NCI-H1105 treated with DMSO at 0.1 percent for 48 hours (cell line): ENCODE measurements at regions not wholly inside any gene's neighbourhood (a gene's known extent, or its start where the extent isn't known, plus 50 kb on each side); places are given as distances from the start of the nearest gene placed in this dataset.
A peak's percentile ranks its signal among the peaks of the same experiment; 100 is the strongest.

Experiments used
- DNase-seq: peaks from one replicate; lab custom pipeline; 2025; lab: John Stamatoyannopoulos, UW

DNA sequence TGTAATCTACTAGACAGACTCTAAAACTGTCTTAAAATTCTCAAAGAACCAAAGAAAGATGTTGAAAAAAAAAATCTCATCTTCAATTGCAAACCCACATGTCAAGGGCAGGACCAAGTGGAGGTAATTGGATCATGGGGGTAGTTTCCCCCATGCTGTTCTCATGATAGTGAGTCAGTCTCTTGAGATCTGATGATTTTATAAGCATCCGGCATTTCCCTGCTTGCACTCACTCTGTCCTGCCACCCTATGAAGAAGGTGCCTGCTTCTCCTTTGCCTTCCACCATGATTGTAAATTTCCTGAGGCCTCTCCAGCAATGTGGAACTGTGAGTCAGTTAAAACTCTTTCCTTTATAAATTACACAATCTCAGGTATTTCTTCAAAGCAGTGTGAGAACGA is 257.0 kb downstream of the HHIPL2 start:
- no peak for DNase-seq

DNA sequence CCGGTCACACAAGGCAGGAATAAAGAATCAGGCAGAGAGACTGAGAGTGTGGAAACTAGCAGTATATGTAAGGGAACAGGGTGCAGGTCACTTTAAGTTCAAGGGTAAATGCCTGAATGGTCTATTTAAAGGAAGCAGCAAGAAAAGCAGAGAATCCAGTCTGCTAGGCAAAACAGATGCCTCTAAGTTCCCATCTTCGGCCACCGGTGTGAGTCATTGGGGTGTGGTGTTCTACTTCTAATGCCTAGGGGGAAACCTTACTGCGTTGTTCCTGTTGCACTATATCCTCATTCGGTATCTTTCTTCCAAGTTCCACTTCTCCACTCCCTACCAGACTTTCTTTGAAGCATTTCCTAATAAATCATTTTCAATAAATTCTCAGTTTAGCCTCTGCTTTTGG is 259.9 kb downstream of the HHIPL2 start:
- no peak for DNase-seq

DNA sequence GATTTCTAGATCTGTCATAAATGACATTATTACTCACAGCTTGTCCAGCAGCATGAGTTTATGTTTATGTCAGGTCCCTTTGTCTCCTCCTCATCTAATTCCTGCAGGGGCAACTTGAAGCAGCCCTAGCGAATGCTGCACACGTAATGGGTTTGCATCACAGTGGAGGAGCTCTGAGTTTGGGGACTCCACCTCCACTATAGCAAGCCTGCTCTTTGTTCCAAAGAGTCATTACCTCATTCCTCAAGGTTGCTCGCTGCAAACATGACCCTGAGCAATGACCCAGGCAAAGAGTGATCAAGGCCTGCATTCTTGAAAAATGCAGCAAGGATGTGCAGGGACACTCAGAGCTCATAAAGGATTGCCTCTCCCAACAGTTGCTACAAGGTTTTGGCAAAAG is 261.9 kb downstream of the HHIPL2 start:
- no peak for DNase-seq

DNA sequence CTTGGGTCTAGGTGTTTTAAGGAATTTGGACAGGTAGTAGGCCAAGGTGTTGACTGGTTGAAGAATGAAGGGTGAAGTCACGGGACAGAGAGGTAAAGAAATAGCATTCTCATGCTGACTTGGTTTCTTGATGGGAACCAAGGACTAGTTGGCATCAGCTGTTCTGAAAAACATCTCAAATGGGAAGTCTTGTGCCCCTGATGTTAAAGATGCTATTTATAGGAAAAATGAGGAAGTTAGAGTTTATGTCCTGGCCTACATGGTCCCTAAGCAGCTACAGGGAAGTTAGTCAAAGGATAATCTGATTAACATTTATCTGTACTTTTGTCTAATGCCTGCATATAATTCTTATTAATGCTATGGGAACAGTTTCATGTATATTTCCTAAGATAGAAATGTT is 262.4 kb downstream of the HHIPL2 start:
- DNase-seq = no peak

DNA sequence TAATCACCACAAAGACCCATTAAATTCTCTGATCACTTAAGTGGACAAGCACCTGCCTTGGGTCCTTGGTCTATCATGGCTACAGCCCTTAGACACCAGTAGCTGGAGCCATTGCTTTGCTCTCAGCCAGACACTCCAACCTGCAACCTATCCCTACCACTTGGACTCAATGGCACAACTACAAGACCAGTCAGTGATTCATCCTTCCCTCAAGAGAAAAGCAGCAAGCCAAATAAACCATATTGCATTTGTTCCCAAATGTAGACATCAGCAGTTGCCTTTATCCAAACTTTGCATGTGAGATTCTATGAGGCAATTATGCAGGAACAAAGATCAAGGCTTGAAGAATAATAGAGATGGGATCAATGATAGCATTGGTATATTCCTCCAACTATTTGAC is 263.4 kb downstream of the HHIPL2 start:
- DNase-seq = no peak

DNA sequence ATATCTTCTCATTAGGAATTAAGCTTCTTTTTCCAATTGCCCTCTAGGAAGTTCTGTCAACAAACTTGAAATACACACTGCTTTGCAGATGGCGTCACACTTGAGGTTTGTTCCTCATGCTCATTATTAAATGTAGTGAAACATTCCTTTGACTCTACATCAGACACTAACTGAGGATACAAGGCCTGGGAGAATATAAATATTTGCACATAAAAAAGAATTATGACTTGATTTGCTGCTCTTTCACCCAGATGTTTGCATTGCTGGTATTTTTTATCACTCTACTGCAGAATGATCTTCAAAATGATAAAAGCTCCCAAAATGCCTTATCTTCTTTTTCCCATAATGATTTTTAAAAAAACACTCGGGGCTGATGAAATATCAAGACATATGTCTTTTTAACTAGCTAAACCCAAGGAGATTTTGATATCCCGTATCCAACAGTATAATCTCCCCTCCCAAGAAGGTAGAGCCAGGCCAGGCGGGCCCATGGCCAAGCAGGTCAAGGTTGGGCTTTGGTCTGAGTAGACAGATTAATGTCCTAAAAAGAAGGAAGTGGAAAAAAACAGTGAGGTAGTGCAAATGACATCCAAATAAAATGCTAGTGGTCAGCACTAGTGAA is 264.6 kb downstream of the HHIPL2 start:
- DNase-seq = no peak

DNA sequence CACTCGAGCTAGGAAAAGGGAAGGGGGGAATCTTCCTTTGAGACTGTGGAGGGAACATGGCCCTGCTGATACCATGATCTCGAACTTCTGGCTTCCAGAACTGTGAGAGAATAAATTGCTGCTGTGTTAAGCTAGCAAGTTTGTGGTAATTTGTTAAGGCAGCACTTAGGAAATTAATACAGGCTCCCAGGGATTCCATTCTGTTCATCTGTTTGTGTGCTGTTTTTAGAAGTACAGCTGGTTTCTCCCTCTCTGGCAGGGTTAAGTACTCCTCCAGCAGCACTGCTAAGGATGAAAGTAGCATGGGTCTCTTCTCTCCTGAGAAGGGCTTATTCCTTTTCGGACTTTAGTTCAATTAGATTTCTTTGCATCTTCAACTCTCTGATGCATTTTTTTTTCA is 268.3 kb downstream of the HHIPL2 start:
- no peak for DNase-seq

DNA sequence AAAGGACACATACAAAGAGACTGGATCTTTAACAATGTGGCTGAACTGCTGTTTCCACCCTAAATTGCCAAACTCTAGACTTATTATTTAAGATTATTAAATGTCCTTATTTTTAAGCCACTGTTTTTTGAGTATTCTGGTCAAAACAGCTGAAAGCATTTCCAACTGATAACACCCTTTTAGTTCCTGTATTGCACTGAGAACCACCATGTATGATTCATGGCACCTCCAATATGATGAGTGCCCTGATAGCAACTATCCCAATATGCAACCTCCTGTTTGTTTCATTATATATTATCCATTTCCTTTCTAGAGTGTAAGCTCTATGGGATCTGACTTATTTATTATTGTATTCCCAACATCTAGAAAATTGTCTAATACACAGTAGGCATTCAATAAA is 269.4 kb downstream of the HHIPL2 start:
- DNase-seq = no peak

DNA sequence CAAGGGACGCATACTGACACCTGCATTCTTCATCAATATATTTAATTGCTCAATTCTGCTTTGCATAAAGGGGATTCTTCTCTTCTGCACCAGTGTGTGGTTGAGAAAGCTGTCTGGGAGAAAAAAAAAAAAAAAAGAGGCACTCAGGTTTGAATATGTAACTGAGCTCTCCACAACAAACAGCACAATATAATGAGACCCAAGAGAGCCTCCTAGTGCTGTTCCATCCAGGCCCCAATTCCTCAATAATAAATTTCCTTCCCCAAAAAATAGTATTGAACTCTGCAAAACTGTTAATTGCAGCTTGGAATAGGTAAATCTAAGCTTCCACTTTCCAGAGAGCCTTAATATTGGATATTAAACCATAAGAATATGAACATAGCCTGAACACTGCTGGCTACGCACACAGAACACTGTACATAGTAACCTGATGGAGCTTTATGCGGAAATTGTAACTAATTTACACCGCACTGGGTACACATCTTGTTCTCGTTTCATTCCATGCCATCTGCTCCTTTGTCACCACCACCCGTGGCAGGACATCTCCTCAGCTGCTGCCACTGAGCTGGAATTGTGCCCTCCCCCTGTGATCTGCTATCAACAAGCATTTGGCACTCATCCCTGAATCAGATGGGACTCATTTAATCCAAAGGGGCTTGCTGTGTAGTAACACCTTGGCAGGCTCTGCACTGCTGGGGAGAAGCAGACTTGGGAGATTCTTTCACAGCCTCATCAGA is 272.0 kb downstream of the HHIPL2 start:
- DNase-seq = peak; percentile 78

DNA sequence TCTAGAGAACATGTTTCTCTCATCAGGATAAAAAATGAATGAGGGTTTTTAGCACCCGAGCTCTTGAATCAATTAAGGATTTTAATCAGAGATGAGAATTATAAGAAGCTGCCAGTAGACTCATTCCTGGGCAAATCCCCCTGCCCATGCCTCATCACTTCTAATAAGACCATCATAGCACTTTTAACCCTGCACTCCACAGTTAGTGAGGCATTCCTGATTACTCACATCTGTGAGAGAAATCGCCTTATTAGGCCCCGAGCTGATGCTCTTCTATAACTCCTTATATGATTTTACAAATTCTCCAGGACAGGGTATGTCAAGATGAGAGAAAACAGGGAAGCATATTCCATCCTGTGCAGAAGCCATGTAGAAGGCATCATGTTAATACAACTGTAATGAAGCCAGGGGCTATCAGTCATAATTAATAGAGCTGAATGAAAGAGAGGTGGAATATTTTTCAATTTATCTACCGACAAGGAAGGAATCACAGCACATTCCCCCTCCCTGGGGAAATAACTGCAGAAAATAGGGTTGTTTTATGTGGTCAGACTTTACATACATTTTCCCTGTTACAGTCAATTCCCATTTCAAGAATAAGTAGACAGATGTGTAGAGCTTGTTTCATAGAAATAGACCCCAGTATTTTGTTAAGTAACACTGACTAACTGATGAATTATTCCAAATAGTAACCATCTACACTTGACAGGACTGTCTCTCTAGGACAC is 272.7 kb downstream of the HHIPL2 start:
- no peak for DNase-seq

DNA sequence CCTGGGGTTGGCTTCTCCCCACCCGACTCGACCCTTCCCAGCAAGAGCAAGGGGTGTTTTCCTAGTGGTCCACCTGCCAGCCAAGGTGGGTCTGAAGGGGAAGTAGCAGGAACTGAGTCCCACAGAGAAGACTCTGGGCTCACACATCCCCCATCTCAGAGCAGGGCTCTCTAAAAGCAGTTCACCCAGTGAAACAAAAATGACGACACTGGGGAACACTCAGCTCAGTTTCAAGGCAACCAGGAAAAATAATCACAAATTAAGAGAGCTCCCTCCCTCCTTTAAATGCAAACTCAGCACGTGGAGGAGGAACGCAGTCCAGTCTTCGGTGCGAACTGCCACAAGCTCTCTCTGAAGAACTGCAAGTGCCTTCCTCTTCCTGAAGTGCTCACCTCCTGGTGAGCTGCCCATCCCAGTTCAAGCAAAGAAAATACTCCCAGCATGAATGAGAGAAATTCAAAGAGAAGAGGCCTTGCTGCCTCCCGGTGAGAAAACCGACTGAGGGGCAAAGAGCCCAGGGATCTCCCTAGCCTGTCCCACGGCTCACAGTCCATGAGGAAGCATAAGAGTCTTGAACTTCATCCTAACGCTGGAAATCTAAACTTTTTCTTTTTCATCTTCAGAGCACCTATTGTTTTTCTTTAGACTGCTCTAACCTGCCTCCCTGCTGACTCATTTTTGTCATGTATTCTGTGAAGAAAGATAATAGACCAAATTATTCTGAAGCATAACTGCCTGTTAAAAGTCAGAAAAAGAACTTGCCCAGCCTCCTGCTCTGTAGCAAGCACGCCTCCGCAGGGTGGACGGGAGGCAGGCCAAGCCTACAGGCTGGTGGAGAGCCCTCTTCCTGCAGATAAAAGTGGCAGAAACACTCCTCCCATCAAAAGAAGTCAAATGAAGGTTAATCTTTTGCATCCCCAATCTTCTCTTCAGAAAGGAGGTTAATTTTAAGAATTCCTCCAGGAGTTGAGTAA is 281.4 kb downstream of the HHIPL2 start:
- no peak for DNase-seq

DNA sequence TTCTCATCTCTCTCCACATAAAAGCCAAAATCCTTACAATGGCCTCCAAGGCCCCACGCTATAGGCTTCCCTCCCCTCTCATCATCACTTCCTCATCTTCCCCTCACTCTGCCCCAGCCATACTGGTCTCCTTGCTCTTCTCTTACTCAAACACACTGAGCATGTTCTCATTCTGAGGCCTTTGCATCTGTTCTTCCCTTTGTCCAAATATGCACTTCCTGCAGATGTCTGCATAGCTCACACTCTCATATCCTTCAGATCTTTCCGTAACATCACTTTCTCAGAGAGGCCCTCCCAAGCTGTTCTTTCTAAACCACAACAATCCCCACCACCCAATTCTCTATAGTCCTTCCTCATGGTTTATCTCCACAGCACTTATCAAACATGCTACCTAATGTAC is 284.1 kb downstream of the HHIPL2 start:
- no peak for DNase-seq

DNA sequence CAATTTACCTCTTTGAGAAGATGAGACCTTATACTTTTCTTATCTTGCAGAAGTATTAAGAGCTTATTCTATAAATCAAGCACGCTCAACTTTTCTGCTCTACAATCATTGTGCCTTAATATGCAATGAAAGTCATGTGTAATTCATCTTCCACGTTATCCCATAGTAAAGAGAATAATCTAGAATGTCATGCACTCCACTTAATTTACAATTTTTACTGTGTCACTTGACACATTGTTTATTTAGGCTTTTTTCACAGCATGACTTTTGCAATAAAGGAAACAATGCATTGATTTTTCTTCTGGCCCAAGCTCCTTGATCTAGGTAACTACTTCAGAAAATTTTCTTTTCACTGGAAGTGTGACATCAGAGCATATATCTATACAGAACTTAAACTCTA is 290.9 kb downstream of the HHIPL2 start:
- no peak for DNase-seq

DNA sequence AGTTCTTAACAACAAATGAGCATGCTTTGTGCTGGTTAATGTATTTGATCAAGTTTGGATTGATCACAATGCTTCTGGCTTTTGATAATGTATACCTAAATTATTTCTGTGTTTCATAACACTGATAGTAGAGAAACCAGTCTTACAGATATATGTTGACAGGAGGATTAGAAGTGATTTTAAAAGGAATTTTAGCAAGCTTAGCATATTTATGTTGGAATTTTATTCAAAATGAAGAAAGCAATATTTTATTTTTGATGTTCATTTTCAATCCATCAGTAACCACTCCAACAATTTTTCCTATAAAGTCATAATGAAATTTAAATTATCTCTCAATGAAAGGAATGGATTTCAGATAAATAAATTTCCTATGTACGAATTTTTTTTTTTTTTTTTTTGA is 291.8 kb downstream of the HHIPL2 start:
- no peak for DNase-seq

DNA sequence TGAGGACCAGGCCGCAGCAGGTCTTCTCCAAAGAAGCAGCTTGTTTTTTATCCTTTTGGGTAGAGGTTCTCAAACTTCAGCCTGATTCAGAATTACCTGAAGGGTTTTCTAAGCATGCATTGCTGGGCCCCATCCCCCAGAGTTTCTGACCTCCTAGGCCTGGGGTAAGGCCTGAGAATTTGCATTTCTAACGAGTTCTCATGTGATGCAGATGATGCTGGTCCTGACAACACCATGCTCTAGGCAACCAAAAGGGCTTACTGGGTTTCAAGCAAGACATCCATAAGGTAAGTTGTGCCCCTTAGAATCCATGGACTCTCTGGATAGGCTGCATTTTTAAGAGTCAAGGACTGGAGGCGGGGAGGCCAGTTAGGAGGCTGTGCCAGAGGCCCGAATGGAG is 295.1 kb downstream of the HHIPL2 start:
- no peak for DNase-seq

DNA sequence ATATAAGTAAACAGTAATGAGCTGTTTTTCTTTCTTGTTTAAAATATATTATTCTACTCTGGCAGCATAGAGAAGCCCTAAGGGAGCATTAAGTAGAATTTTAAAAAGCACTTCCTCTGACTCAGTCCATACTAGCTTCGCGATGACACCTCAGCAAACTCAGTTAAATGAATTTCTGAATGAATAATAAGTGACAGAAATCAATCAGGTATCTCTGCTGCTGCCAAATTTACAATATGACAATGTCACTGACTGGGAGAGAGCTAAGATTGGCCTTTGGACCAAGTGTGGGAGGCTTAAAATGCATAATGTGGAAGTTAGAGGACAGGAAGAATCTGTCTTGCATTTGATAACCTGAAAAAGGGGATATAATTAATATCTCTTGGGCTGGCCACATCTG is 296.1 kb downstream of the HHIPL2 start:
- no peak for DNase-seq

DNA sequence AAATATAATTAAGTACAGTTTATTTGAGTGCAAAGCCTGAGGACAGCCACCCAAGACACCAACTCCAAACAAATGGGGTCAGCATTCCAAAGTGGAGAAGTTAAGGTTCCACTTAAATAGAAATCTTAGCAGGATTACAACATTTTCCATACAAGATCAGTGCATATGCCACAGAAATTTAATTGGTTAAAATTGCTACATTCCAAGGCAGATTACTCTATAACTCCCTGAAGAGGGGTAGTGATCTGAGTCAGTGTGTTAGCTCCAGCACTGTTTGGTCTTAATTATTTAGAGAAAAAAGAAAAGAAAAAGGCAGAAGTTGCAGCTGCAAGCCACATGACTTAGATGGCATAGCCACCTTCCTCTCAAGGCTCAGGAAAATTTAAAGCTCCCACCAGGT is 297.5 kb downstream of the HHIPL2 start:
- DNase-seq = no peak

DNA sequence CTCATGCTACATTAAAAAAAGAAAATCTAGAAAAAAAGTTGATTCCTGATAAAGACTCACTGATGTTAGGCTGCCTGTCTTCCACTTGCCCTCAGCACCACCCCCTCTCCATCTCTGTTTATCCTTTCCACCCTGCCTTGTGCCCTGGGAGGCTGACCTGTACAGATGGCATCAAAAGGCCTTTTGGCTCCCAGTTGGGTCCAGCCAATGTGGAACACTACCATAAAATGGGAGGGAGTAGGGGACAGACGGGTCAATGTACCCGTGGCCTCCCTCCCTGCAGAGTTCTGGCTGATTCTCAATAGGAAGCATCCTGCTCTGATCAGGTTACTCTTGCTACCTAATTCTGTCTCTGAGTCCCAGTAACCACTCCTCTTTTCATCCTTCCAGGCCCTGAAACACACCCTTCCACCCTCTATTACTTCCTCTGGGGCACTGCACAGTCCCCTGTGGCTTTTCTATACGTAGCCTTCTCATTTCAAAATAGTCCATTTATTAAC is 300.0 kb downstream of the HHIPL2 start:
- DNase-seq = no peak

DNA sequence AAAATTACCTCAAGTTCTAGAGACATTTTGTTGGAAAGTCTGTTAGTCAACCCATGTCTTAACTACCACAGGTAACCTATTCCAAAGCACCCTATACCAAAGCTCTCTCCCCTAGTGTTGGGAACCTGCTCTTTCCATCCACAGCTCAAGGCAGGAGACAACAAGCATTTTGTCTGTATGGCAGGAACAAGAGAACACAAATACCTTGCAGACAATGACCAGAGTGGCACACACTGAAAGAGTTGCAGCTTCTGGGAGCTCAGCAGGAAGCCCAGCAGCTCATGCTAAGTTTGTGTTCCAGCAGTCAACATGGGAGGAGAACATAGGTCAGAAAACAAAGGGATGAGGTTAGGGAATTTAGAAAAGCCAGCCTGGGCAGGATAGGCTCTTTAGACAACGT is 300.8 kb downstream of the HHIPL2 start:
- no peak for DNase-seq

DNA sequence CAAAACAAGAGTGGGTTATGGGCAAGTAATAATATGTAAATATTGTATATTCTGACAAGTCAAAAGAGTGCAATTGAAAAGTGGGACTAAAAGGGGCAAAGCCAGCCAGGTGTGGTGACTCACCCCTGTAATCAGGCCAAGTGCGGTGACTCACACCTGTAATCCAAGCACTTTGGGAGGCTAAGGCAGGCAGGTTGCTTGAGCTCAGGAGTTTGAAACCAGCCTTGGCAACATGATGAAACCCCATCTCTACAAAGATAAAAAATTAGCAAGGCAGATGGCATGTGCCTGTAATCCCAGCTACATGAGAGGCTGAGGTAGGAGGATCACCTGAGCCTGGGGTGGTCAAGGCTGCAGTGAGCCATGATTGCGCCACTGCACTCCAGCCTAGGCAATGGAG is 304.0 kb downstream of the HHIPL2 start:
- no peak for DNase-seq

DNA sequence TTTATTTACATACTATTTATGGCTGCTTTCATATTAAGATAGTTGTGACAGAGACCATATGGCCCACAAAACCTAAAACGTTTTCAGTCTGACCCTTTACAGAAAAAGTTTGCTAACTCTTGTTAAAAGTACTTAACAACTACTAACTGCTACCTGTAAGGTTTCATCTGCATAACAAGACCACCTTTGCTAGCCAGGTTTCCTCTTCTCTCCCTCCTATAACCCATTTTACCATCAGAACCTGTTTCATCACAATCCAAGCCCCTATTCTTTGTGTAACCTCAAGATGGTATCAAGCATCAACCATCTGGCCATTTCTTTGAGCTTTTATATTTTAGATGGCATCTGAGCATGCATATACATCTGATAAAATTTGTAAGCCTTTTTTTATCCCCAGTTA is 305.4 kb downstream of the HHIPL2 start:
- DNase-seq = no peak

DNA sequence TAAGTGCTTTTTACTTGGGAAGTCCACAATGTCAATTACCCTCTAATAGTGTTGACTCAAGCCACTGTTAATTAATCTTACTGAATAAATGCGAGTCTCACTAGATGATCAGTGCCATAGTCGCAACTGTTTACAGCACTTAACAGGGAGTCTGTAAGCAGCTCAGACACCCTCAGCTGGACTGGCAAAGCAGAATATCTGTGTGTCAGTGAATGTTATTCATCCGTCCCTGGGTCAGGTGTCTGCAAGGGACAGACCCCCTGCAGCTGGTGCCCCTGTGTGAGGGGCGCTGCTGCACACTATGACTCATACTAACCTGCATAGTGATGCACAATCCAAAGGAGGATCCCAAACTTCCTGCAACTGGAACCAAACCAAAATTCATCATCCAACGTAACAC is 306.5 kb downstream of the HHIPL2 start:
- DNase-seq = peak; percentile 93
